Suprapubic skin (tissue), 4 donors: ENCODE measurements at regions not wholly inside any gene's neighbourhood (a gene's known extent, or its start where the extent isn't known, plus 50 kb on each side); places are given as distances from the start of the nearest gene placed in this dataset.
"Not testable (repeated sequence)": the region's sequence is repeated elsewhere in the genome, so short reads cannot be mapped to it uniquely, and the experiment has no call there.

ENCODE experiments used
- DNase-seq, 2 donors: peaks; one replicate each; pipeline ENCODE4 v3.0.0-alpha.2; 2019; ENCODE audit warnings: low spot score in 2 of 2
- H3K27ac ChIP-seq: fragments of 200-600 bp; sonication (generic); one replicate; pipeline ENCODE4 v1.5.1; 2019
- H3K27me3 ChIP-seq: fragments of 200-600 bp; sonication (generic); one replicate; pipeline ENCODE4 v1.5.1; 2019
- H3K36me3 ChIP-seq: fragments of 200-600 bp; sonication (generic); one replicate; pipeline ENCODE4 v1.5.1; 2019
- H3K4me1 ChIP-seq: fragments of 200-600 bp; sonication (generic); one replicate; pipeline ENCODE4 v1.5.1; 2019
- H3K4me3 ChIP-seq: fragments of 200-600 bp; sonication (generic); one replicate; pipeline ENCODE4 v1.5.1; 2019; ENCODE audit warnings: mild to moderate bottlenecking
- H3K9me3 ChIP-seq: fragments of 200-600 bp; sonication (generic); one replicate; pipeline ENCODE4 v1.5.1; 2019
- EP300 ChIP-seq: sonication (generic); formaldehyde crosslinking; IDR thresholded peaks from one replicate; pipeline ENCODE4 v1.6.1; 2017; ENCODE audit warnings: antibody characterized with exemption
- POLR2A ChIP-seq, 2 donors: fragments of 450-650 bp; IDR thresholded peaks; one replicate each; pipeline ENCODE4 v1.6.1; 2017; ENCODE audit warnings: antibody characterized with exemption in 2 of 2, mild to moderate bottlenecking in 2 of 2, moderate library complexity in 2 of 2
- POLR2AphosphoS5 ChIP-seq, 3 donors: sonication (generic); formaldehyde crosslinking; IDR thresholded peaks; one replicate each; pipeline ENCODE4 v1.6.1; 2017; ENCODE audit warnings: antibody characterized with exemption in 3 of 3
- WGBS: methylation state at CpG from one replicate; pipeline ENCODE4 v1.1.5; 2018; 5-methylcytosine and 5-hydroxymethylcytosine counted together
- TF ChIP-seq, protein P1 (sequence below), 2 donors: fragments of 200-600 bp in 1 of 2; fragments of 450-650 bp in 1 of 2; sonication (generic) in 1 of 2; IDR thresholded peaks; one replicate each; pipeline ENCODE4 v1.5.1; 2016 to 2019; ENCODE audit warnings: antibody characterized with exemption in 2 of 2, mild to moderate bottlenecking in 1 of 2, moderate library complexity in 1 of 2

DNA sequence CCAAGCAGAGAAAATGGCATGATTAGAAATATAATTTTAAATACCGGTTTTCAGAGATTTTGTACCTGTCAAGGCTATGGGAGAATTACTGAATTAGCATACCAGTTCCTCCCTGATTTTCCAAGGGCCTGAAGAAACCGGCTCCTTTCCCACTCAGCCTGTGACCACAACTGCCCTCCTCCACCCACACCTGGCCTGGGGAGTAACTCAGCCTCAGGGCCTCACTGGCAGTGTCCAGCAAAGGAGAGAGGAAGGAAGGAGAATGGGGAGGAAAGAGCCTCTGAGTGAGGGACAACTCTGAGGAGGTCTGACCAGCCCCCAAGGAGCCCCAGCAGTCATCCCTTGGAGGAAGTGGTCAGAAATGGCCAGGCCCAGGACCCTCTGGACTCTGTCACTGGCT, 98.0 kb upstream of the LYZL2 start:
- no peaks in the 10 kb centered on the region for H3K27me3 ChIP-seq
- TF ChIP-seq POLR2A (IDR thresholded peaks at IDR 0.05) (no peak), EP300 (no peak), POLR2AphosphoS5 (IDR thresholded peaks at IDR 0.05) (no peak)
- TF ChIP-seq, protein P1, sequence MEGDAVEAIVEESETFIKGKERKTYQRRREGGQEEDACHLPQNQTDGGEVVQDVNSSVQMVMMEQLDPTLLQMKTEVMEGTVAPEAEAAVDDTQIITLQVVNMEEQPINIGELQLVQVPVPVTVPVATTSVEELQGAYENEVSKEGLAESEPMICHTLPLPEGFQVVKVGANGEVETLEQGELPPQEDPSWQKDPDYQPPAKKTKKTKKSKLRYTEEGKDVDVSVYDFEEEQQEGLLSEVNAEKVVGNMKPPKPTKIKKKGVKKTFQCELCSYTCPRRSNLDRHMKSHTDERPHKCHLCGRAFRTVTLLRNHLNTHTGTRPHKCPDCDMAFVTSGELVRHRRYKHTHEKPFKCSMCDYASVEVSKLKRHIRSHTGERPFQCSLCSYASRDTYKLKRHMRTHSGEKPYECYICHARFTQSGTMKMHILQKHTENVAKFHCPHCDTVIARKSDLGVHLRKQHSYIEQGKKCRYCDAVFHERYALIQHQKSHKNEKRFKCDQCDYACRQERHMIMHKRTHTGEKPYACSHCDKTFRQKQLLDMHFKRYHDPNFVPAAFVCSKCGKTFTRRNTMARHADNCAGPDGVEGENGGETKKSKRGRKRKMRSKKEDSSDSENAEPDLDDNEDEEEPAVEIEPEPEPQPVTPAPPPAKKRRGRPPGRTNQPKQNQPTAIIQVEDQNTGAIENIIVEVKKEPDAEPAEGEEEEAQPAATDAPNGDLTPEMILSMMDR (IDR thresholded peaks at IDR 0.05) = no peak
- no peaks in the 10 kb centered on the region for H3K9me3 ChIP-seq
- no peaks in the 10 kb centered on the region for H3K36me3 ChIP-seq
- H3K4me3 ChIP-seq = no peak overlapping the region
- no peak overlapping the region for H3K27ac ChIP-seq
- peak in 1 of 2 donors; percentile 49 for DNase-seq
- H3K4me1 ChIP-seq = peaks cover 4% of the 10 kb centered on the region
- 66% methylated on average over 2 of the region's 2 CpGs for WGBS

DNA sequence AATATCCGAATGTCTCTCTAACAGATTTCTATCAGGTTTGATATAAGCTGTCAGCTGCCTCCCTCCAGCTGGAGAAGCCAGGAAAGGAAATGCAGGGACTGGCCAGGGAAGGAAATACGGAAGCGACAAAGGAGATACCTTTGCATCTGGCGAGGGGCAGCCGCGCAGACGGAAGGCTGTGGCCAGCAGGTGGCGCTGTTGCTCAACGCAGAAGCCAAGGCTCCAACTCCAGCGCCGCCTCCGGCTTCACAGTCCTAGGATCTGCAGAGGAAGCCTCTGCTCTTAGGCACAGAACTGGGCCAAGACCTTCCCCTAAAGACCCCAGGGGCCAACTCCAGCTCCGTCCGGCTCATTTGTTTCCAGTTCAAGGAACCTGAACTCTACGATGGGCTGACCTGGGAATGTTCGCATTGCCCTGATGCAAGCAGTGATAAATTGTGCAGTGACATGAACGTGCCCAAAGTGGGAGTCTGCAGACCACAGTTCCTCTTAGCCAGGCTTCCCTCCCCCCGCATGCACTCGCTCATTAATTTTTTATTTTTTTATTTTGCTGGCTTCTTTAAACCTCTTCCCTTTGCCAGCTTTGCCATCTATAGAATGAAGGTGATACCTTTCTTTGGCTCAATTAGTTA, 97.3 kb upstream of the LYZL2 start:
- H3K4me1 ChIP-seq, H3K4me3 ChIP-seq, H3K27ac ChIP-seq, H3K9me3 ChIP-seq, H3K27me3 ChIP-seq, H3K36me3 ChIP-seq: not testable (repeated sequence)
- 4% methylated on average over 18 of the region's 19 CpGs for WGBS
- TF ChIP-seq, protein P1 (IDR thresholded peaks at IDR 0.05) = peak; percentile 5 to 63
- peak; percentile 83 to 88 for DNase-seq

DNA sequence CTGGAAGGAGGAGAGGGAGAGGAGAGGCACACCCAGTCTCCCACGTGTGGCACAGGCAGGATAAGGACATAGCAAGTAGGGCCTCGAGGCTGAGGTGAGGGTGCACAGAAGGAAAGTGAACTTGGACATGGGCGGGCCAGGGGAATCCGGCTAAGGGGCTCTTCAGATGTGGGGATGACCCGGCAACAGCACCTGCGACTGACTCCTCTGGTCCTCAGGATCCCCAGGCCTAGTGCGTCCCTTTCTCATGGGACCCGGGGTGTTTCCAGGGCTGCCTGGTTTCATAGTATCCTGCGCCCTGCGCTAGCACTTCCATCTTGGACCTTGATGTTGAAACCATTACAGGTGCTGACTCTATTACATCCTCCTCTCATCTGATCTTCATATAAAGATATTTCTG, 96.1 kb upstream of the LYZL2 start:
- Histone ChIP-seq H3K27ac (no peak overlapping the region), H3K9me3 (no peaks in the 10 kb centered on the region), H3K27me3 (no peaks in the 10 kb centered on the region), H3K36me3 (no peaks in the 10 kb centered on the region), H3K4me3 (no peak overlapping the region), H3K4me1 (peaks cover 4% of the 10 kb centered on the region)
- DNase-seq = peak in 1 of 2 donors; percentile 45
- TF ChIP-seq POLR2AphosphoS5 (IDR thresholded peaks at IDR 0.05) (no peak), POLR2A (IDR thresholded peaks at IDR 0.05) (no peak), EP300 (no peak)
- TF ChIP-seq, protein P1 (IDR thresholded peaks at IDR 0.05) = no peak
- WGBS = 91% methylated on average over 10 of the region's 10 CpGs

DNA sequence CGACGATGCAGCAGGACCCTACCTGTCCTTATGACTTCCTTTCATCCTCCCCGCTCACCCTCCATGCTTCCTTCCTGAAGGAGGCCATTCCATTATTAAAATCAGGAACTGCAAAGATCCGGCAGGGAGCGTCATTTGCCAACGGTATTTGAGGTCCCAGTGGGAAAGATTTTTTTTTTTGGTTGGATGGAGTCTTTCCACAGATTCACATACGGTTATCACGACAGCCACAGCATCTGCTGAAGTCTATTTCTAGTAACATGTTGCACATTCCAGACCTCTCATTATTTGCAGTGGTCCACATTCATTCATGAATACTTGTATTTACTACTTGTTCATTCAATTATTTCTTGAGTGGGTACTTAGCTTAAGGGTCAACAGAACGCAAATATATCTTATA, 94.7 kb upstream of the LYZL2 start:
- no peaks in the 10 kb centered on the region for H3K27me3 ChIP-seq
- no peak for TF ChIP-seq POLR2AphosphoS5 (IDR thresholded peaks at IDR 0.05)
- TF ChIP-seq, protein P1 (IDR thresholded peaks at IDR 0.05) = no peak
- no peak for TF ChIP-seq POLR2A (IDR thresholded peaks at IDR 0.05)
- no peak for TF ChIP-seq EP300
- H3K36me3 ChIP-seq = no peaks in the 10 kb centered on the region
- no peak overlapping the region for H3K27ac ChIP-seq
- WGBS = 77% methylated on average over 9 of the region's 9 CpGs
- peaks cover 4% of the 10 kb centered on the region for H3K4me1 ChIP-seq
- no peaks in the 10 kb centered on the region for H3K9me3 ChIP-seq
- DNase-seq = peak in 1 of 2 donors; percentile 31
- no peak overlapping the region for H3K4me3 ChIP-seq

DNA sequence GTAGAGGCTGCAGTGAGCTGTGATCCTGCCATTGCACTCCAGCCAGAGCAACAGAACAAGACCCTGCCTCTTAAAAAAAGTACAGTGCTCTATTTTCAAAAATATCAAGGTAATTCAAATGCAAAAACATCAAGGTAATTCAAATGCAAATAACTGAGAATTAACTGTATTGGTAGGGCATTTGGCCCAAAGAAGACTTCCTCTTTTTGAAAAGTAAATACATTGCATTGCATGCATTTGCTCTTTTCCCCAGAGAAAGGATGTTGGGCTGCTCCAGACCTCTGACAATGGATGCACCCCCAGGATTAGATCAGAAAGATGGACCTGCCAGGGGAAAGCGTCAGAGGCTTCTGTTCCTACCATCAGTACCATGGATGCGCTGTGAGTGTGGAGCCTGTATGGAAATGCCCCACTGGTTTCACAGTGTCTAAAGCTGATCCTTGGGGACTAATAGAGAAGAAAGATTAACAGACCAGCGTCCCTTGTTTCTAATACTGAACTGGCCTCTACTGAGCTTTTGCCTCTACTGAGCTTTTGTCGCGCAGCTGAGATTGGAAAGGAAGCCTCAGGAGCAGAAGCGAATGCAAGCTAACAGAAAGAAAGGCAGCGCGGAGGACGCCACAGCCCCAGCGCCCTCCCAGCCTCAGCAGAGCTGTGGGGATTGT, 93.5 kb upstream of the LYZL2 start:
- peak in 1 of 2 donors; percentile 37 for DNase-seq

More for the DNA sequence above, 93.5 kb upstream of the LYZL2 start:
- Histone ChIP-seq H3K9me3 (no peaks in the 10 kb centered on the region), H3K4me3 (no peak overlapping the region), H3K36me3 (no peaks in the 10 kb centered on the region), H3K4me1 (peaks cover 4% of the 10 kb centered on the region), H3K27me3 (no peaks in the 10 kb centered on the region), H3K27ac (no peak overlapping the region)
- TF ChIP-seq POLR2AphosphoS5 (IDR thresholded peaks at IDR 0.05) (no peak), POLR2A (IDR thresholded peaks at IDR 0.05) (no peak), EP300 (no peak)
- TF ChIP-seq, protein P1 (IDR thresholded peaks at IDR 0.05) = no peak
- WGBS = 95% methylated on average over 10 of the region's 10 CpGs
